NT2/D1 (cell line): ENCODE measurements at regions not wholly inside any gene's neighbourhood (a gene's known extent, or its start where the extent isn't known, plus 50 kb on each side); places are given as distances from the start of the nearest gene placed in this dataset.

Experiments
- DNase-seq: peaks from one replicate; pipeline ENCODE4 v3.0.0-alpha.2; 2011; ENCODE audit warnings: low read depth, low spot score
- H3K27me3 ChIP-seq: 2 replicates; pipeline ENCODE4 v1.6.0; 2011; ENCODE audit warnings: mild to moderate bottlenecking; ENCODE audit not compliant: insufficient read length, insufficient read depth
- H3K36me3 ChIP-seq: 2 replicates; pipeline ENCODE4 v1.6.1; 2011; ENCODE audit warnings: mild to moderate bottlenecking, low read length, mixed read lengths; ENCODE audit not compliant: insufficient read depth, insufficient read length
- H3K4me1 ChIP-seq: 2 replicates; pipeline ENCODE4 v1.5.1; 2011; ENCODE audit not compliant: insufficient read depth, insufficient read length
- H3K4me3 ChIP-seq: 2 replicates; pipeline ENCODE4 v1.5.1; 2011; ENCODE audit warnings: low read depth; ENCODE audit not compliant: insufficient read length
- H3K9ac ChIP-seq: 2 replicates; pipeline ENCODE4 v1.6.0; 2011; ENCODE audit warnings: low read depth; ENCODE audit not compliant: insufficient read length
- H3K9me3 ChIP-seq: 2 replicates; pipeline ENCODE4 v1.5.1; 2011; ENCODE audit warnings: mild to moderate bottlenecking, low read length; ENCODE audit not compliant: insufficient read depth
- SUZ12 ChIP-seq: IDR thresholded peaks from 2 replicates; pipeline ENCODE4 v1.6.1; 2011; ENCODE audit not compliant: insufficient read length, insufficient read depth; ENCODE audit errors: extremely low read depth
- YY1 ChIP-seq: IDR thresholded peaks from 2 replicates; pipeline ENCODE4 v1.6.1; 2011; ENCODE audit not compliant: insufficient read length, insufficient read depth
- ZNF274 ChIP-seq: IDR thresholded peaks from 2 replicates; pipeline ENCODE4 v1.6.1; 2011; ENCODE audit warnings: mild to moderate bottlenecking, low read depth, low read length

- H3K9me3 ChIP-seq = no peaks in the 10 kb centered on the region
- no peak for DNase-seq
- H3K36me3 ChIP-seq = no peaks in the 10 kb centered on the region
- peaks cover 100% of the 10 kb centered on the region for H3K27me3 ChIP-seq
- no peak overlapping the region for H3K4me3 ChIP-seq
- TF ChIP-seq SUZ12 = no peak
- TF ChIP-seq ZNF274 = no peak
- TF ChIP-seq YY1 = no peak
- H3K4me1 ChIP-seq = peaks cover 3% of the 10 kb centered on the region
- H3K9ac ChIP-seq = no peak overlapping the region
Measured at GRCh38 chr22:22394591-22394990, 114.0 kb downstream of the ZNF280B start.

- peaks cover 100% of the 10 kb centered on the region for H3K27me3 ChIP-seq
- no peak overlapping the region for H3K4me3 ChIP-seq
- H3K9ac ChIP-seq = no peak overlapping the region
- H3K4me1 ChIP-seq = peaks cover 3% of the 10 kb centered on the region
- no peak for DNase-seq
- TF ChIP-seq ZNF274 (no peak), SUZ12 (no peak), YY1 (no peak)
- no peaks in the 10 kb centered on the region for H3K9me3 ChIP-seq
- no peaks in the 10 kb centered on the region for H3K36me3 ChIP-seq
Measured at GRCh38 chr22:22395245-22395644, 113.3 kb downstream of the ZNF280B start.

- DNase-seq = no peak
- Histone ChIP-seq H3K36me3 (no peaks in the 10 kb centered on the region), H3K9me3 (no peaks in the 10 kb centered on the region), H3K9ac (no peak overlapping the region), H3K4me3 (no peak overlapping the region), H3K27me3 (peaks cover 100% of the 10 kb centered on the region), H3K4me1 (peaks cover 3% of the 10 kb centered on the region)
- TF ChIP-seq YY1 (no peak), SUZ12 (no peak), ZNF274 (no peak)
Measured at GRCh38 chr22:22396741-22397291, 111.7 kb downstream of the ZNF280B start.

- DNase-seq = no peak
- Histone ChIP-seq H3K36me3 (no peaks in the 10 kb centered on the region), H3K4me3 (no peak overlapping the region), H3K27me3 (peaks cover 100% of the 10 kb centered on the region), H3K9ac (no peak overlapping the region), H3K4me1 (peaks cover 3% of the 10 kb centered on the region), H3K9me3 (no peaks in the 10 kb centered on the region)
- TF ChIP-seq ZNF274 (no peak), YY1 (no peak), SUZ12 (no peak)
Measured at GRCh38 chr22:22397292-22397870, 111.2 kb downstream of the ZNF280B start.

- peaks cover 99% of the 10 kb centered on the region for H3K27me3 ChIP-seq
- no peak for DNase-seq
- H3K36me3 ChIP-seq = no peaks in the 10 kb centered on the region
- TF ChIP-seq SUZ12 (no peak), YY1 (no peak), ZNF274 (no peak)
- peaks cover 3% of the 10 kb centered on the region for H3K4me1 ChIP-seq
- H3K9ac ChIP-seq = no peak overlapping the region
- no peak overlapping the region for H3K4me3 ChIP-seq
- H3K9me3 ChIP-seq = no peaks in the 10 kb centered on the region
Measured at GRCh38 chr22:22397875-22398524, 110.5 kb downstream of the ZNF280B start.

- Histone ChIP-seq H3K4me3 (no peak overlapping the region), H3K9ac (no peak overlapping the region), H3K4me1 (peaks cover 3% of the 10 kb centered on the region), H3K9me3 (no peaks in the 10 kb centered on the region), H3K36me3 (no peaks in the 10 kb centered on the region), H3K27me3 (peaks cover 99% of the 10 kb centered on the region)
- TF ChIP-seq YY1 = no peak
- TF ChIP-seq SUZ12 = no peak
- no peak for TF ChIP-seq ZNF274
- DNase-seq = no peak
Measured at GRCh38 chr22:22398530-22399327, 109.8 kb downstream of the ZNF280B start.

- Histone ChIP-seq H3K9ac (no peak overlapping the region), H3K4me1 (peaks cover 3% of the 10 kb centered on the region), H3K36me3 (no peaks in the 10 kb centered on the region), H3K4me3 (no peak overlapping the region), H3K9me3 (no peaks in the 10 kb centered on the region), H3K27me3 (peaks cover 99% of the 10 kb centered on the region)
- DNase-seq = no peak
- no peak for TF ChIP-seq ZNF274
- no peak for TF ChIP-seq YY1
- no peak for TF ChIP-seq SUZ12
Measured at GRCh38 chr22:22400099-22400498, 108.4 kb downstream of the ZNF280B start.
